HG03139 (cell line): ENCODE measurements at regions not wholly inside any gene's neighbourhood (a gene's known extent, or its start where the extent isn't known, plus 50 kb on each side); places are given as distances from the start of the nearest gene placed in this dataset.
"Not testable (repeated sequence)": the region's sequence is repeated elsewhere in the genome, so short reads cannot be mapped to it uniquely, and the experiment has no call there.

Source experiments
- ATAC-seq: cut with Tn5 transposase; IDR thresholded peaks from one replicate; pipeline ENCODE4 v1.9.1; 2021; ENCODE audit not compliant: unreplicated experiment

GRCh38 chrX:138946926-138947325, 235.4 kb upstream of the FGF13 start:
- no peak for ATAC-seq

- no peak for ATAC-seq
These were observed 233.7 kb upstream of the FGF13 start for GRCh38 chrX:138945219-138945618.

GRCh38 chrX:138939038-138939437, 227.5 kb upstream of the FGF13 start:
- no peak for ATAC-seq

- ATAC-seq: no peak
These were observed 226.5 kb upstream of the FGF13 start for GRCh38 chrX:138938003-138938402.

GRCh38 chrX:138931212-138931611, 219.7 kb upstream of the FGF13 start:
- no peak for ATAC-seq

GRCh38 chrX:138930583-138930945, 219.0 kb upstream of the FGF13 start:
- no peak for ATAC-seq

- no peak for ATAC-seq
These were observed 218.5 kb upstream of the FGF13 start for GRCh38 chrX:138929926-138930582.

GRCh38 chrX:138928737-138929459, 217.4 kb upstream of the FGF13 start:
- ATAC-seq: no peak

GRCh38 chrX:138925330-138925729, 213.8 kb upstream of the FGF13 start:
- no peak for ATAC-seq

GRCh38 chrX:138923805-138924204, 212.3 kb upstream of the FGF13 start:
- ATAC-seq: no peak

- no peak for ATAC-seq
These were observed 209.5 kb upstream of the FGF13 start for GRCh38 chrX:138921031-138921430.

GRCh38 chrX:138917781-138918180, 206.3 kb upstream of the FGF13 start:
- ATAC-seq: no peak

- ATAC-seq: no peak
These were observed 203.2 kb upstream of the FGF13 start for GRCh38 chrX:138914767-138915166.

GRCh38 chrX:138908577-138908976, 197.1 kb upstream of the FGF13 start:
- no peak for ATAC-seq

GRCh38 chrX:138897621-138898492, 186.3 kb upstream of the FGF13 start:
- ATAC-seq: no peak

- no peak for ATAC-seq
These were observed 179.0 kb upstream of the FGF13 start for GRCh38 chrX:138890491-138890890.

GRCh38 chrX:138889149-138889548, 177.6 kb upstream of the FGF13 start:
- ATAC-seq: no peak

- no peak for ATAC-seq
These were observed 175.3 kb upstream of the FGF13 start for GRCh38 chrX:138886769-138887168.

- no peak for ATAC-seq
These were observed 174.4 kb upstream of the FGF13 start for GRCh38 chrX:138885886-138886285.

GRCh38 chrX:138880293-138880692, 168.8 kb upstream of the FGF13 start:
- not testable (repeated sequence) for ATAC-seq

- ATAC-seq: no peak
These were observed 166.2 kb upstream of the FGF13 start for GRCh38 chrX:138877746-138878145.

GRCh38 chrX:138875472-138875871, 164.0 kb upstream of the FGF13 start:
- ATAC-seq: no peak
